NB4 (cell line): ENCODE measurements at regions not wholly inside any gene's neighbourhood (a gene's known extent, or its start where the extent isn't known, plus 50 kb on each side); places are given as distances from the start of the nearest gene placed in this dataset.

Experiments used
- DNase-seq: peaks from one replicate; pipeline ENCODE4 v3.0.0; 2010; ENCODE audit warnings: low read depth
- H3K4me3 ChIP-seq: one replicate; pipeline ENCODE4 v1.5.1; 2011; ENCODE audit warnings: mild to moderate bottlenecking, low read depth, low read length, moderate library complexity
- MYC ChIP-seq: IDR thresholded peaks from 2 replicates; pipeline ENCODE4 v1.6.1; 2011; ENCODE audit warnings: low read depth, low read length
- POLR2A ChIP-seq: IDR thresholded peaks from 2 replicates; pipeline ENCODE4 v1.6.1; 2011; ENCODE audit warnings: mild to moderate bottlenecking; ENCODE audit not compliant: insufficient read length; ENCODE audit errors: extremely low read depth
- TF ChIP-seq, protein P1 (sequence below): IDR thresholded peaks from 2 replicates; pipeline ENCODE4 v1.6.1; 2011; ENCODE audit warnings: low read depth, low read length
- TF ChIP-seq, protein P2 (sequence below): IDR thresholded peaks from one replicate; pipeline ENCODE4 v1.5.1; 2012; ENCODE audit warnings: low read depth, low read length

DNA sequence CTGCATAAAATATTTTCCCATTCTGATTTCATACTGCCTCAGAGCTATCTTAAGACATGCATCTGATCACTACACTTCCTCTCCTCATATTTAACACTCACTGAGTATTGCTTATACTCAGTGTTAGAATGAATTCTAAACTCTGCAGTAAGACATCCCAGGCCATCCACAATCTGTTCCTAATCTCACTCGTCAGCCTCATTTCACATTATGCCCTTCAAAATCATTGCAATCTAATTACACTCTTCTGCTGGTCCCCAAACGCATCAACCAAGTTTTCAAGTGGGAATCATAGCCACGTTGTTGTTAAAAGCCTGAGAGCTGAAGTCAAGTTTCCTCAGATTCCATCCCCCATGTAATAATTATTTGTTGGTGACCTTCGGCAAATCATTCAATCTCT, 1177.9 kb downstream of the ARAP2 start:
- DNase-seq: no peak
- TF ChIP-seq, protein P1, sequence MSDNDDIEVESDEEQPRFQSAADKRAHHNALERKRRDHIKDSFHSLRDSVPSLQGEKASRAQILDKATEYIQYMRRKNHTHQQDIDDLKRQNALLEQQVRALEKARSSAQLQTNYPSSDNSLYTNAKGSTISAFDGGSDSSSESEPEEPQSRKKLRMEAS: no peak
- TF ChIP-seq, protein P2, sequence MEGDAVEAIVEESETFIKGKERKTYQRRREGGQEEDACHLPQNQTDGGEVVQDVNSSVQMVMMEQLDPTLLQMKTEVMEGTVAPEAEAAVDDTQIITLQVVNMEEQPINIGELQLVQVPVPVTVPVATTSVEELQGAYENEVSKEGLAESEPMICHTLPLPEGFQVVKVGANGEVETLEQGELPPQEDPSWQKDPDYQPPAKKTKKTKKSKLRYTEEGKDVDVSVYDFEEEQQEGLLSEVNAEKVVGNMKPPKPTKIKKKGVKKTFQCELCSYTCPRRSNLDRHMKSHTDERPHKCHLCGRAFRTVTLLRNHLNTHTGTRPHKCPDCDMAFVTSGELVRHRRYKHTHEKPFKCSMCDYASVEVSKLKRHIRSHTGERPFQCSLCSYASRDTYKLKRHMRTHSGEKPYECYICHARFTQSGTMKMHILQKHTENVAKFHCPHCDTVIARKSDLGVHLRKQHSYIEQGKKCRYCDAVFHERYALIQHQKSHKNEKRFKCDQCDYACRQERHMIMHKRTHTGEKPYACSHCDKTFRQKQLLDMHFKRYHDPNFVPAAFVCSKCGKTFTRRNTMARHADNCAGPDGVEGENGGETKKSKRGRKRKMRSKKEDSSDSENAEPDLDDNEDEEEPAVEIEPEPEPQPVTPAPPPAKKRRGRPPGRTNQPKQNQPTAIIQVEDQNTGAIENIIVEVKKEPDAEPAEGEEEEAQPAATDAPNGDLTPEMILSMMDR: no peak
- no peak for TF ChIP-seq POLR2A
- no peak for TF ChIP-seq MYC
- H3K4me3 ChIP-seq: no peak overlapping the region

DNA sequence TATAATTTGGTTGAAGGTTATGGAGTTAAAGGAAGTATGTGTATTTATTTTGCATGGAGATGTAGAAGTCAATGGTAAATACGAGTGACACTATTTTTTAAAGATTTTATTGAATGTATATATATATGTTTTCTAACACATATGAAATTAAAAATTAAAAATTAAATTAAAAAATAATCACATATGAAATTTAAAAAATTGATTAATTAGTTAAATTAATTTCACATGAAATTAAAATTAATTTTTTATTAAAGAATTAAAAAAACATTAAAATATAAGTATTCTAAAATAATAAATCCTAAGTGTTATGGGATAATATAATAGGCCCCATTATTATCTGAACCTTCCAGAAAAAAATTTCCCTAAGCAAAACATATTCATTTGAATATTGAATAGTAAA, 1163.5 kb downstream of the ARAP2 start:
- H3K4me3 ChIP-seq: no peak overlapping the region
- no peak for DNase-seq
- TF ChIP-seq POLR2A (no peak), MYC (no peak)
- TF ChIP-seq, protein P2: no peak
- TF ChIP-seq, protein P1: no peak

DNA sequence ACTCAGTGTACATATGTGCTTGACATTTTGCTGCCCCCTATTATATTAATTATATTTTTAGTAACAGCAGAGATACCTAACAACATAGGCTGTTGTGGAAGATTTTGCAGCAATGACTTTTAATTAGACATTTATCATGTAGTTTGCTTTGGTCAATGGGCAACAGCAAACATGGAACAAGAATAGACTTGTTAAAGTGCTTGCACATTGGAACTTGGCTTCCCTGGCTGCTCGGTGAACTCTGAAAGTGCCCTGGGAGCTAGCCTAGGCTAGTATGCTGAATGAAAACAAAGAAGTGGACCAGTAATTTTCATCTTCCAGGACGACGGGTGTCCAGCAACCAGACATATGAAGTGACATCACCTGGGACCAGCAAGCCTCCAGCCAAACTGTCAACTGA, 1157.1 kb downstream of the ARAP2 start:
- H3K4me3 ChIP-seq: no peak overlapping the region
- DNase-seq: no peak
- TF ChIP-seq POLR2A: no peak
- TF ChIP-seq, protein P2: no peak
- no peak for TF ChIP-seq MYC
- TF ChIP-seq, protein P1: no peak

DNA sequence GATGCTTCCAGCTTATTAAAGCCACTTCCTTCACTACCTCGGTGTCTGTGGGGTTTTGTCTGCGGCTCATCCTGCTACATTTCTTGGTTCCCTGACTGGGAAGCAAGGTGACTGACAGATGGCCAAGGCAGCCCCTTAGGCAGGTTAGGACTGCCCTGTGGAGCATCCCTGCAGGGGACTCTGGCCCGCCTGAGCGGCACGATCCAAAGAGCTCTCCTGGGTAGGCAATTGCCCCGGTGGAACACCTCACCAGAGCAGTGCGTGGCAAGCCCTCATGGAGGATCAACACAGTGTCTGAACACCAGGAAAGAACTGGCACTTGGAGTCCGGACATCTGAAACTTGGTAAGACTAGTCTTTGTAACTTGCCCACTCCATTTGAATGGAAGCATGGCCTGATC, 1143.4 kb downstream of the ARAP2 start:
- DNase-seq: no peak
- no peak overlapping the region for H3K4me3 ChIP-seq
- TF ChIP-seq, protein P2: no peak
- TF ChIP-seq MYC (no peak), POLR2A (no peak)
- TF ChIP-seq, protein P1: no peak

DNA sequence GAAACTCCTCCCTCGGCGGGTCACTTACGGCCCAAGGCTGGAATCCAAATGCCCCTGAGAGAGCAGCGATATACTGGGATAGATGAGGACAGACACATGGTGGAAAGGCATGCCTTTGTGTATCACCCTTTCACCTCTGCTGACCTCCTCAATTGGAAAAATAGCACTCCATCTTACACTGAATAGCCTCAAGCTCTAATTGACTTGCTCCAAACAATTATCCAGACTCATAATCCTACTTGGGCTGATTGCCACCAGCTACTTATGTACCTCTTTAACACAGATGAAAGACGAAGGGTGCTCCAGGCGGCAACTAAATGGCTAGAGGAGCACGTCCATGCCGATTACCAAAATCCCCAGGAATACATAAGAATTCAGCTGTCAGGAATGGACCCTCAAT, 1142.2 kb downstream of the ARAP2 start:
- H3K4me3 ChIP-seq: no peak overlapping the region
- no peak for TF ChIP-seq MYC
- TF ChIP-seq POLR2A: no peak
- DNase-seq: no peak

DNA sequence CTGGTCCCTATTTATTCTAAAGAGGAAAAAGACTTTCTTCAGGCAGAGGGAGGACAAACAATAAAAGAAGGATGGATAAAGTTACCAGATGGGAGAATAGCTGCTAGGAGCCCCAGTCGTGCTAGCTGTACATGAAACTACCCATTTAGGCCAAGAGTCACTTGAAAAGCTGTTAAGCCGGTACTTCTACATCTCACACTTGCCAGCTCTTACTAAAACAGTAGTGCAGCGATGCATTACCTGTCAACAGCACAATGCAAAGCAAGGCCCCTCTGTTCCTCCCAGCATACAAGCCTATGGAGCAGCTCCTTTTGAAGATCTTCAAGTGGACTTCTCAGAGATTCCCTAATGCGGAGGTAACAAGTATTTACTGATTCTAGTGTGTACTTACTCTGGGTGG, 1138.8 kb downstream of the ARAP2 start:
- TF ChIP-seq, protein P1: no peak
- TF ChIP-seq, protein P2: no peak
- no peak for TF ChIP-seq POLR2A
- DNase-seq: no peak
- H3K4me3 ChIP-seq: no peak overlapping the region
